ENCODE measurements at regions not wholly inside any gene's neighbourhood (a gene's known extent, or its start where the extent isn't known, plus 50 kb on each side); places are given as distances from the start of the nearest gene placed in this dataset.

DNA sequence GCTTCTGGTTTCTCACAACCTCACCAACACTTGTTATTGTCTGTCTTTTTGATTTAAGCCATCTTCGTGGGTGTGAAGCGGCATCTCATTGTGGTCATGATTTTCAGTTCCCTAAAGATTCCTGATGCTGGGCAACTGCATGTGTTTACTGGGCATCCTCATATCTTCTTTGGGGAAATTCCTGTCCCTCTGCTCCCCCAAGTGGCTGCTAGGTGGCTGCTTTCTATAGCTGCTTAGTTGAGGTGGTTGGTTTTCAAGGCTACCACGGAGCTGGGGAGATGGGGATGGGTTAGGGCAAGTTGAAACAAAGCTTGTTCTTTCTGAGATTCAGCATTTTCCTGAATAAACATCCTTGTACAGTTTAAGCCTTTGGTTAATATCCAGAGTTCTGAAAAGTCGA lies 403.9 kb upstream of the SULF2 start:
- Histone ChIP-seq H3K4me1 (ENCODE audit: control insufficient read depth, insufficient read depth, low read length) (peaks cover 5% of the 10 kb centered on the region), H3K27ac (ENCODE audit: low read depth, low read length) (no peak overlapping the region), H3K4me3 (ENCODE audit: low read length) (no peak overlapping the region), H3K36me3 (ENCODE audit: control insufficient read depth, insufficient read depth, low read length) (no peaks in the 10 kb centered on the region), H3K9ac (ENCODE audit: low read length) (no peak overlapping the region), H3K27me3 (ENCODE audit: control insufficient read depth, insufficient read depth, low read length) (no peaks in the 10 kb centered on the region)

DNA sequence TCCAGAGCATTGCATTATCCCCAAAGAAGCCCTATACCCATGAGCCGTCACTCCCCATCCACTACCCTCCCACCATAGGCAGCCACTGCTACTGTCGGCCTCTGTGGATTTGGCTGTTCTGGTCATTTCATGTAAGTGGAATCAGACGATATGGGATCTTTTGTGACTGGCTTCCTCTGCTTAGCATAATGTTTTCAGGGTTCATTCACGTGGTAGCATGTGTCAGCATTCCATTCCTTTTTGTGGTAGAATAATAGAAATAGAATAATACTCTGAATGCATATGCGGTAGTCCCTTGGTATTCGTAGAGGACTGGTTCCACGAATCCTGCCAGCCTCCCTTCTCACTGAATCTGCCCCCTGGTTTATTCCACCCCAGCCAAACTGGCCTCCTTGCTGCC lies 402.6 kb upstream of the SULF2 start:
- Histone ChIP-seq H3K27ac (ENCODE audit: low read depth, low read length) (no peak overlapping the region), H3K4me1 (ENCODE audit: control insufficient read depth, insufficient read depth, low read length) (peaks cover 5% of the 10 kb centered on the region), H3K4me3 (ENCODE audit: low read length) (no peak overlapping the region), H3K36me3 (ENCODE audit: control insufficient read depth, insufficient read depth, low read length) (no peaks in the 10 kb centered on the region), H3K9ac (ENCODE audit: low read length) (no peak overlapping the region), H3K27me3 (ENCODE audit: control insufficient read depth, insufficient read depth, low read length) (no peaks in the 10 kb centered on the region)

DNA sequence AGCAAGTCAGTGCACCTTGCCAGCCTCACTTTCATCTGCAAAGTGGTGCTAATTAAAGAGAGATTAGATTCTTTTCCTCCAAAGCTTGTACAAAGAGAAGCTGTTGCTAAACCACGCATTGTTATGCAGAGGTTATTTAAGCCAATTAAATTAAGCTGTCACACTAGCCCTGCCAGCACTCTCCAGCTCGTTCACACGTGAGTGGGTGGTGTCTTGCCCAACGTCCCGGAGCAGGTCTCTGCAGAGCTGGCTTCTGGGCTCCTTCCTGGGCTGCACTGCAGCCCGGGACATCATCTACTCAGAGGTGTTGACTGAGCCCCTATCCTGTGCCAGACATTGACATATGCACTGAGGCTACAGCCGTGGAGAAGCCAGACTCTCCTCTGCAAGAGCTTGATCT lies 401.6 kb upstream of the SULF2 start:
- H3K27ac ChIP-seq (ENCODE audit: low read depth, low read length): no peak overlapping the region
- H3K27me3 ChIP-seq (ENCODE audit: control insufficient read depth, insufficient read depth, low read length): no peaks in the 10 kb centered on the region
- H3K4me3 ChIP-seq (ENCODE audit: low read length): no peak overlapping the region
- H3K36me3 ChIP-seq (ENCODE audit: control insufficient read depth, insufficient read depth, low read length): no peaks in the 10 kb centered on the region
- no peak overlapping the region for H3K9ac ChIP-seq (ENCODE audit: low read length)
- H3K4me1 ChIP-seq (ENCODE audit: control insufficient read depth, insufficient read depth, low read length): peaks cover 5% of the 10 kb centered on the region

DNA sequence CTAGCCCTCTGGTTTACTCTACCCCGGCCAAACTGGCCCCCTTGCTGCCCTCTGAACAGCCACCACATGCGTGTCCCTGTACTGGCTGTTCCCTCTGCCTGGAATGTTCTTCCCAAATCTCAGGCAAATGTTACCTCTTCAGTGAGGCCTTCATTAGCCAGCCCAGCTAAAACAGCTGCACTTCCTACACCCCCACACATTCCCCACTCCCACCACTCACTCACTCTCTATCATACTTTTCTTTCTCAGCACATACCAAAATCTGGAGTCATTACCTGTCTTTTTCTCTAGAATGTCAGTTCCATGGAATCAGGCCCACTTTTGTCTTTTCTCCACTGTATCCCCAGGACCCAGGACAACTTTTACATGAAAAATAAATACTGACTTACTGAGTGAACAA lies 401.2 kb upstream of the SULF2 start:
- H3K27ac ChIP-seq (ENCODE audit: low read depth, low read length): no peak overlapping the region
- H3K4me1 ChIP-seq (ENCODE audit: control insufficient read depth, insufficient read depth, low read length): peaks cover 5% of the 10 kb centered on the region
- H3K27me3 ChIP-seq (ENCODE audit: control insufficient read depth, insufficient read depth, low read length): no peaks in the 10 kb centered on the region
- H3K36me3 ChIP-seq (ENCODE audit: control insufficient read depth, insufficient read depth, low read length): no peaks in the 10 kb centered on the region
- H3K9ac ChIP-seq (ENCODE audit: low read length): no peak overlapping the region
- H3K4me3 ChIP-seq (ENCODE audit: low read length): no peak overlapping the region

DNA sequence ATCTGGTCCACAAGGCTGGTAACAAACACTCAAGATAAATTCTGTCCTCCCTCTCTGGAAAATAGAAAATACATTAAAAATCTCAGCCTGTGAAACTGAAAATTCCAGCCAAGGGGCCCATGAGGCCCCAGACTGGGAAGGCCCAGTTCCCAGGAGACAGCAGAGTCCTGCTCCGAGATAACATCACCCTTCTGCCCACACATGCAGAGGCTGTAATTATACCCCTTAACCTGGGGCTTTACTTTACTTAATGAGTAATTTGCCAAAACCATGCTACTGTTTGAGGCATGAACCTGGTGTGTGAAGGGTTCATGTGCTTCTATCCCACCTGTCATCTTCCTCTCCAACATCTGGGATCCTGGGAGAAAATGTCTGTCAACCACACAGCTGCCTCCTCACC lies 398.9 kb upstream of the SULF2 start:
- H3K4me1 ChIP-seq (ENCODE audit: control insufficient read depth, insufficient read depth, low read length): peaks cover 5% of the 10 kb centered on the region

DNA sequence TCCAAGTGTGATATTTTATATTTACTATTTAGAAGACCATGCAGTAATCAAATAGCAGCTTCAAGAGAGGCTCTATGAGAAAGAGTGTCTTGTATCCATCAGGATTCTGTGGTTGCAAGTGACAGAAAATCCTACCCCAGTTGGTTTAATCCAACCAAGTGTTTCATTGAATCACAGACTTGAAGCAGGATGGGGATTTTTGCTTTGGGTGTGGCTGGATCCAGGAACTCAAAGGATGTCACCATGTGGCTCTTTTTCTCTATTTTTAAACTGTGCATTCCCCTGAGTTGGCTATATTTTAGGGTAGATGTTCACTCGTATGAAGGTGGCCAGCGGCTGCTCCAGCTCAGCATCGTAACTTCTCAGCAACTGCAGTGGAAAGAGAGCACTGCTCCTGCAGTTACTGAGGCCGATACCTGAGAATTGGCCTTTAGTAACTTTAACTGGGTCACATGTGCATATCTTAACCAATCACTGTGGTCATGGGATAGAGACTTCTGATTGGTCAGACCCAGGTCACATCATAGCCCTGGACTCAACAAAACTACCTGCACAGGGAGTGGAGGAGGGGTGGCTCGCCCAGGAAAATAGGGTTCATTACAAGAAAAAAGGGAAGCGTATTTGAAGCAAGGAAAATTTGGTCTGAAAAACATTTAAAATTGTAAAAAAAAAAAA lies 396.1 kb upstream of the SULF2 start:
- Histone ChIP-seq H3K4me1 (ENCODE audit: control insufficient read depth, insufficient read depth, low read length) (peaks cover 3% of the 10 kb centered on the region), H3K4me3 (ENCODE audit: low read length) (no peak overlapping the region), H3K36me3 (ENCODE audit: control insufficient read depth, insufficient read depth, low read length) (no peaks in the 10 kb centered on the region), H3K27me3 (ENCODE audit: control insufficient read depth, insufficient read depth, low read length) (no peaks in the 10 kb centered on the region), H3K9ac (ENCODE audit: low read length) (no peak overlapping the region), H3K27ac (ENCODE audit: low read depth, low read length) (no peak overlapping the region)

More for the DNA sequence above, 398.9 kb upstream of the SULF2 start:
- H3K9ac ChIP-seq (ENCODE audit: low read length): no peak overlapping the region
- H3K27me3 ChIP-seq (ENCODE audit: control insufficient read depth, insufficient read depth, low read length): no peaks in the 10 kb centered on the region
- H3K4me3 ChIP-seq (ENCODE audit: low read length): no peak overlapping the region
- H3K27ac ChIP-seq (ENCODE audit: low read depth, low read length): no peak overlapping the region
- H3K36me3 ChIP-seq (ENCODE audit: control insufficient read depth, insufficient read depth, low read length): no peaks in the 10 kb centered on the region

DNA sequence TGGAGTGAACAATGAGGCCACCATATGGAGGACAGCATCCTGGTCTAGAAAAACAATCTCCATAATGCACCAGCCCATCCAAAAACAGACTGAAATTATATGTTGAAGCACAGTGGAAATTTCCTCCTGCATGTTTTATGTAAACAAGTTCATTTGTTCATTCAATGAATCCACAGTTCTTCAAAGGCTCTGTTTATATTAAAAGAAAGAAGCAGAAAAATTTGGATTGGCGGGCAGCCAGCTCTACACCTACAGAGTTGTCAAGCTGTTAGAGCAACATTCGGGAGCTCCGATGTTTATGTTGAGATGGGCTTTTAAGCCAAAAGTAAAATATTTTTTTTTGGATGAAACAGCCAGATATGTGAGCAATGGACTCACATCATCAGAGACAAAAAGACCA lies 395.3 kb upstream of the SULF2 start:
- no peaks in the 10 kb centered on the region for H3K36me3 ChIP-seq (ENCODE audit: control insufficient read depth, insufficient read depth, low read length)
- H3K4me1 ChIP-seq (ENCODE audit: control insufficient read depth, insufficient read depth, low read length): peaks cover 7% of the 10 kb centered on the region
- no peak overlapping the region for H3K4me3 ChIP-seq (ENCODE audit: low read length)
- no peaks in the 10 kb centered on the region for H3K27me3 ChIP-seq (ENCODE audit: control insufficient read depth, insufficient read depth, low read length)
- H3K9ac ChIP-seq (ENCODE audit: low read length): no peak overlapping the region
- H3K27ac ChIP-seq (ENCODE audit: low read depth, low read length): no peak overlapping the region

DNA sequence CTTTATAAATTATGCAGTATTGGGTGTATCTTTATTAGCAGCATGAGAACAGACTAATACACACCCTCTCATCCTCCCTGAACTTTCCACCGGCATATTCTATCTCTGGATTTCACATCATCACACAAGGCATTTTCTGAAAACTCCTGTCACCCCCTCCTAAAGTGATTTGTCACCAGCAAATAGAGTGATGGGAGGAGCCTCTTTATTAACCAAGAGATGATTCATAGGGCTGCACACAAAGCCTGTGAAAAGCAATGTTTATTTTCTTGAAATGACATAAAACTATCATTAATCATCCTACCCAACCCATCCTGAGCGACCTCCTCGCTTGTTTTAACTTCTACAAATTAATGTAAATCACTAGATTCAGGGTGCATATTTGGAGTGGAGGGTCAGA lies 394.7 kb upstream of the SULF2 start:
- peaks cover 7% of the 10 kb centered on the region for H3K4me1 ChIP-seq (ENCODE audit: control insufficient read depth, insufficient read depth, low read length)
- H3K4me3 ChIP-seq (ENCODE audit: low read length): no peak overlapping the region
- no peak overlapping the region for H3K27ac ChIP-seq (ENCODE audit: low read depth, low read length)
- H3K9ac ChIP-seq (ENCODE audit: low read length): no peak overlapping the region
- H3K36me3 ChIP-seq (ENCODE audit: control insufficient read depth, insufficient read depth, low read length): no peaks in the 10 kb centered on the region
- H3K27me3 ChIP-seq (ENCODE audit: control insufficient read depth, insufficient read depth, low read length): no peaks in the 10 kb centered on the region

DNA sequence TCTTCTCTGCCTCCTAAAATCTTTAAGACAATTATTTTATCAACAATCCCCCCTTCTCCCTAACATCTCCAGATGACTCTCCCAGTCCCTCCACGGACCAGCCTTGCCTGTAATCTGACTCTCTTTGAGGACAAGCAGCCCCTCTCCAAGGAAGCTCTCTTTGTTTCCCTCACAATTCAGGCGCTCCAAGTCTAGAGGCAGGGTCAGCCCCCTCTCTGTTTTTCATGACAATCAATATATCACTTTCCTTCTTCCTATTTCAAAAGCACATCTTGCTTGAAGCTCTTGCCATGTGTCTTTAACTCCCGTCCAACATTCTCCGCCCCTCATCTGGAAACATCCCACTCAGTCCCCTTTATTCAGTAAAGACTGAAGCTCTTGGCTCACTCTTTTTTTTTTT lies 393.4 kb upstream of the SULF2 start:
- Histone ChIP-seq H3K9ac (ENCODE audit: low read length) (no peak overlapping the region), H3K36me3 (ENCODE audit: control insufficient read depth, insufficient read depth, low read length) (no peaks in the 10 kb centered on the region), H3K27me3 (ENCODE audit: control insufficient read depth, insufficient read depth, low read length) (no peaks in the 10 kb centered on the region), H3K27ac (ENCODE audit: low read depth, low read length) (no peak overlapping the region), H3K4me3 (ENCODE audit: low read length) (no peak overlapping the region), H3K4me1 (ENCODE audit: control insufficient read depth, insufficient read depth, low read length) (peaks cover 7% of the 10 kb centered on the region)

DNA sequence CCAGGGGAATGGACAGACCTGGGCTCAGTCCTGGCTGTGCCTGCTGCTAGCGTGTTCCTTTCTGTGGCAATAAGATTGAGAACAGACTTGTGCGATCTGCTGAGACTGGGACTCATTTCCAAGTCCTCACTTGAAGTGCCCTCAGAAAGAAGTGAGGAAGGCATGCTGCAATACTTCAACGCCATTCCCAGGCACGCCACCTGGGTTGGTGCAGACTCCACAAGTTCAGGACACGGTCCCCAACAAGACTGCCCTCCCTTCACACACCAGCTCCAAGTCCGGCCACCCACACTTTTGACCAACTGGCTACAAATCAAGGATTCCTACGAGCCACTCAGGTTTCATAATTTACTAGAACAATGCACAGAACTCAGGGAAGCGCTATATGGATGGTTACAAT lies 391.8 kb upstream of the SULF2 start:
- H3K9ac ChIP-seq (ENCODE audit: low read length): no peak overlapping the region
- no peak overlapping the region for H3K4me3 ChIP-seq (ENCODE audit: low read length)
- H3K27ac ChIP-seq (ENCODE audit: low read depth, low read length): no peak overlapping the region
- H3K27me3 ChIP-seq (ENCODE audit: control insufficient read depth, insufficient read depth, low read length): no peaks in the 10 kb centered on the region
- H3K36me3 ChIP-seq (ENCODE audit: control insufficient read depth, insufficient read depth, low read length): no peaks in the 10 kb centered on the region
- H3K4me1 ChIP-seq (ENCODE audit: control insufficient read depth, insufficient read depth, low read length): peaks cover 7% of the 10 kb centered on the region

DNA sequence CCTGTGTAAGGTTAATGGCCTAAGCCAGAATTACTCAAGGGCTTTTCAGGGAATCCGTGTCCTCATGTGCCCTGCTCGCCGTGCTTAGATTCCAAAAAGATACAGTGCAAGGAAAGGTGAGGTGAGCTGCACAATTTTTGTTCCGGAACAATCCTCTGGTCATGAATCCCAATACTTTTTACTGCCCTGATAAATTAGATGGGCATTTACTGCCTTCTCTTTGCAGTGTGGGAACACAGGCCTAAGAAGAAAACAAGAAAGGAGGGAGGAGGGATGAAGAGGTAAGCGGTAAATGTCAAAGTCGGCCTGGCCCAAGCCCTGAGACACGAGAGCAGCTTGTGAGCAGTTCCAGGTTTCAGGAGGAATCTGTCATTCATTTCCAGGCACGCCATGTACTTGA lies 390.9 kb upstream of the SULF2 start:
- Histone ChIP-seq H3K4me3 (ENCODE audit: low read length) (no peak overlapping the region), H3K9ac (ENCODE audit: low read length) (no peak overlapping the region), H3K36me3 (ENCODE audit: control insufficient read depth, insufficient read depth, low read length) (no peaks in the 10 kb centered on the region), H3K27ac (ENCODE audit: low read depth, low read length) (no peak overlapping the region), H3K27me3 (ENCODE audit: control insufficient read depth, insufficient read depth, low read length) (no peaks in the 10 kb centered on the region), H3K4me1 (ENCODE audit: control insufficient read depth, insufficient read depth, low read length) (peaks cover 7% of the 10 kb centered on the region)

DNA sequence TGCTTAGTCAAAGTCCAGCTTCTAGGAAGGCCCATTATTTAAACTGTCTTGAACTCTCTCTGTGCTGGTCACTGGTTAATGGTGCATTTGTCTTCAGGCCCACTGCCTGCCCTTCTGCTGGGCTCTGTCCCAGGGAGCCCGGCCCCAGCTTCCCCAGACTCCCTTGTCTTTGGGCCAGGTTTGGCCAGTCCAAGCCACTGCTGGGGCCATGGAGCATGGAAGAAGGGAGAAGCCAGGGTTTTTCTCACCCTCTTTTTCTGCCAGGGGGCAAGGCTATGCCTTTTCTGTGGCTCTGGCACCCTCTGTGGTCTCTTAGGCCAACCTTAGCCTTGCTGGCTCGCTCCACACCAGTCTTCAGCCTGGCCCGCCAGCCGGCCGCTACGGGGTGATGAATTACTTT lies 390.0 kb upstream of the SULF2 start:
- Histone ChIP-seq H3K27ac (ENCODE audit: low read depth, low read length) (no peak overlapping the region), H3K4me3 (ENCODE audit: low read length) (no peak overlapping the region), H3K4me1 (ENCODE audit: control insufficient read depth, insufficient read depth, low read length) (peaks cover 5% of the 10 kb centered on the region), H3K27me3 (ENCODE audit: control insufficient read depth, insufficient read depth, low read length) (no peaks in the 10 kb centered on the region), H3K36me3 (ENCODE audit: control insufficient read depth, insufficient read depth, low read length) (no peaks in the 10 kb centered on the region), H3K9ac (ENCODE audit: low read length) (no peak overlapping the region)

DNA sequence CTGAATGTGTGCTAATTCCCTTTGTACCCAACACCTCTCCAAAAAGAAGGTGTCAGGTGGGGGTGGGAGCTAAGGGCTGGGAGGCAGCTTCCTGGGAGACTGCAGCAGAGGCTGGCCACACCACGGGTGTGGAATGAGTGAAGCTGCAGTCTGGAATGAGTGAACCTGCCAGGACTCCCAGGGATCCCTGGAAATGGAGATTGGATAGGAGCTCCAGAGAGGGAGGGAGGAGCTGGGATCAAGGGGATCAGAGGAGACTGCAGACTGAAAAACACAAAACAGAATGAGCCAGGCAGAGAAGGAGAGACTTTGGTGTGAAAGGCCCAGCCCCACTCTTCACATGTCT lies 387.0 kb upstream of the SULF2 start:
- no peaks in the 10 kb centered on the region for H3K36me3 ChIP-seq (ENCODE audit: control insufficient read depth, insufficient read depth, low read length)
- no peaks in the 10 kb centered on the region for H3K27me3 ChIP-seq (ENCODE audit: control insufficient read depth, insufficient read depth, low read length)
- H3K4me3 ChIP-seq (ENCODE audit: low read length): no peak overlapping the region
- H3K27ac ChIP-seq (ENCODE audit: low read depth, low read length): no peak overlapping the region
- H3K4me1 ChIP-seq (ENCODE audit: control insufficient read depth, insufficient read depth, low read length): peaks cover 5% of the 10 kb centered on the region
- no peak overlapping the region for H3K9ac ChIP-seq (ENCODE audit: low read length)
